IMR-90 (cell line): ENCODE measurements at regions not wholly inside any gene's neighbourhood (a gene's known extent, or its start where the extent isn't known, plus 50 kb on each side); places are given as distances from the start of the nearest gene placed in this dataset.

Source experiments
- ATAC-seq: fragments of 200-7000 bp; cut with Tn5 transposase; 2 replicates; pipeline ENCODE4 v1.9.1; 2020; ENCODE audit warnings: low read depth, mild to moderate bottlenecking, moderate library complexity
- BruUV-seq: library from RNA; stranded (reverse); fragments of 400-500 nt; replicated peaks from 2 replicates; lab custom pipeline; 2021; lab: Mats Ljungman, UMichigan
- CTCF ChIA-PET: fragments of 300-600 bp; formaldehyde crosslinking; extraction: SDS; loops from one replicate; lab custom pipeline; 2021; ENCODE audit warnings: antibody characterized with exemption; lab: Yijun Ruan, JAX
- POLR2A ChIA-PET: fragments of 300-600 bp; sonication (Branson Sonifier 250); formaldehyde crosslinking; loops from one replicate; lab custom pipeline; 2022; ENCODE audit warnings: antibody characterized with exemption; ENCODE audit not compliant: unreplicated experiment; lab: Charles Lee
- DNase-seq: peaks from one replicate; pipeline ENCODE4 v3.0.0; 2013
- H2AFZ ChIP-seq: replicated peaks from 2 replicates; pipeline ENCODE3; 2013; ENCODE audit warnings: low read length, mild to moderate bottlenecking; ENCODE audit not compliant: poor library complexity
- H2AK5ac ChIP-seq: 2 replicates; pipeline ENCODE4 v1.6.1; 2013; ENCODE audit warnings: low read depth, low read length, inconsistent platforms
- H2AK9ac ChIP-seq: replicated peaks from 2 replicates; pipeline ENCODE3; 2013; ENCODE audit warnings: mild to moderate bottlenecking, low read depth, low read length, moderate library complexity; ENCODE audit not compliant: poor library complexity
- H2BK120ac ChIP-seq: 2 replicates; pipeline ENCODE4 v1.6.1; 2013; ENCODE audit warnings: low read depth, low read length, inconsistent platforms
- H2BK15ac ChIP-seq: 3 replicates; pipeline ENCODE4 v1.6.1; 2013; ENCODE audit warnings: low read depth, low read length, inconsistent platforms
- H2BK20ac ChIP-seq: 2 replicates; pipeline ENCODE4 v1.6.1; 2013; ENCODE audit warnings: low read depth, mild to moderate bottlenecking, inconsistent platforms, low read length, moderate library complexity
- H2BK5ac ChIP-seq: 2 replicates; pipeline ENCODE4 v1.6.1; 2013; ENCODE audit warnings: mild to moderate bottlenecking, low read depth, low read length, inconsistent platforms; ENCODE audit not compliant: poor library complexity, severe bottlenecking
- H3K14ac ChIP-seq: replicated peaks from 2 replicates; pipeline ENCODE4 v1.6.1; 2013; ENCODE audit warnings: low read depth, low read length, inconsistent platforms
- H3K18ac ChIP-seq: 2 replicates; pipeline ENCODE4 v1.6.1; 2013; ENCODE audit warnings: low read depth, low read length, control low read depth
- H3K23ac ChIP-seq: 2 replicates; pipeline ENCODE4 v1.6.1; 2013; ENCODE audit warnings: low read depth, low read length, inconsistent platforms
- H3K27ac ChIP-seq: 2 replicates; pipeline ENCODE4 v1.5.1; 2013; ENCODE audit warnings: mild to moderate bottlenecking, control low read depth, low read length; ENCODE audit not compliant: insufficient read depth
- H3K27me3 ChIP-seq: 2 replicates; pipeline ENCODE4 v1.6.1; 2013; ENCODE audit warnings: low read length; ENCODE audit not compliant: control insufficient read depth, insufficient read depth
- H3K36me3 ChIP-seq: 2 replicates; pipeline ENCODE4 v1.6.1; 2013; ENCODE audit warnings: low read length, mixed read lengths; ENCODE audit not compliant: control insufficient read depth, insufficient read depth
- H3K4ac ChIP-seq: 2 replicates; pipeline ENCODE4 v1.6.1; 2013; ENCODE audit warnings: low read depth, low read length, inconsistent platforms
- H3K4me1 ChIP-seq: 2 replicates; pipeline ENCODE4 v1.6.1; 2013; ENCODE audit warnings: low read length, mixed read lengths; ENCODE audit not compliant: control insufficient read depth, insufficient read depth
- H3K4me2 ChIP-seq: 2 replicates; pipeline ENCODE4 v1.6.1; 2013; ENCODE audit warnings: low read depth, mild to moderate bottlenecking, control low read depth, low read length, moderate library complexity
- H3K4me3 ChIP-seq: 2 replicates; pipeline ENCODE4 v1.5.1; 2013; ENCODE audit warnings: low read depth, mild to moderate bottlenecking, control low read depth, low read length, moderate library complexity; ENCODE audit not compliant: insufficient read depth
- H3K56ac ChIP-seq: 2 replicates; pipeline ENCODE4 v1.6.1; 2013; ENCODE audit warnings: low read length, inconsistent platforms; ENCODE audit not compliant: insufficient read depth; ENCODE audit errors: extremely low read depth
- H3K79me1 ChIP-seq, 2 experiments: 2 replicates each; pipeline ENCODE4 v1.6.1; 2013; ENCODE audit warnings: low read length in 2 of 2, inconsistent platforms in 1 of 2, low read depth in 1 of 2
- H3K9ac ChIP-seq: 2 replicates; pipeline ENCODE4 v1.6.1; 2013; ENCODE audit warnings: low read depth, low read length, control low read depth
- H3K9me1 ChIP-seq: 2 replicates; pipeline ENCODE4 v1.6.1; 2013; ENCODE audit warnings: low read length, inconsistent platforms; ENCODE audit not compliant: insufficient read depth
- H3K9me3 ChIP-seq: 2 replicates; pipeline ENCODE4 v1.6.1; 2013; ENCODE audit warnings: low read length; ENCODE audit not compliant: control insufficient read depth, insufficient read depth
- H4K20me1 ChIP-seq: 2 replicates; pipeline ENCODE4 v1.6.1; 2013; ENCODE audit warnings: low read length, inconsistent platforms; ENCODE audit not compliant: insufficient read depth
- H4K5ac ChIP-seq: 2 replicates; pipeline ENCODE4 v1.6.1; 2013; ENCODE audit warnings: mild to moderate bottlenecking, low read depth, low read length, control low read depth
- H4K8ac ChIP-seq, 2 experiments: 2 replicates each; pipeline ENCODE4 v1.6.1; 2013; ENCODE audit warnings: low read depth in 2 of 2, low read length in 2 of 2, control low read depth in 1 of 2, inconsistent platforms in 1 of 2
- H4K91ac ChIP-seq: 2 replicates; pipeline ENCODE4 v1.6.1; 2013; ENCODE audit warnings: low read depth, low read length, inconsistent platforms; ENCODE audit not compliant: insufficient read depth
- BHLHE40 ChIP-seq: fragments of 150-350 bp; IDR thresholded peaks from 2 replicates; pipeline ENCODE4 v1.6.1; 2016; ENCODE audit warnings: mild to moderate bottlenecking, low read depth, low read length
- CEBPB ChIP-seq: IDR thresholded peaks from 2 replicates; pipeline ENCODE4 v1.6.1; 2012; ENCODE audit warnings: low read depth, low read length, improper control_type of control experiment
- CHD1 ChIP-seq: IDR thresholded peaks from 2 replicates; pipeline ENCODE4 v1.6.1; 2012; ENCODE audit warnings: low read depth, low read length, improper control_type of control experiment
- ELK1 ChIP-seq: fragments of 150-350 bp; IDR thresholded peaks from 2 replicates; pipeline ENCODE4 v1.6.1; 2016; ENCODE audit warnings: low read depth, mild to moderate bottlenecking, low read length, moderate library complexity, borderline replicate concordance
- MXI1 ChIP-seq: IDR thresholded peaks from 2 replicates; pipeline ENCODE4 v1.6.1; 2012; ENCODE audit warnings: low read depth, mild to moderate bottlenecking, low read length, moderate library complexity, borderline replicate concordance
- NFE2L2 ChIP-seq: fragments of 150-350 bp; IDR thresholded peaks from 2 replicates; pipeline ENCODE4 v1.6.1; 2016; ENCODE audit warnings: low read depth, mild to moderate bottlenecking, low read length
- SMC3 ChIP-seq: fragments of 150-350 bp; IDR thresholded peaks from 2 replicates; pipeline ENCODE4 v1.6.1; 2016; ENCODE audit warnings: low read depth, mild to moderate bottlenecking, antibody characterized with exemption, low read length, moderate library complexity
- WGBS, 2 experiments: methylation state at CpG; one replicate each; pipeline versions ENCODE4 v1.1.5 to v1.1.7; 2013; ENCODE audit warnings: missing lambda C conversion rate in 2 of 2; ENCODE audit not compliant: insufficient read length in 1 of 2; ENCODE audit errors: extremely low coverage in 2 of 2; 5-methylcytosine and 5-hydroxymethylcytosine counted together
- dilution Hi-C: fragments of 300-500 bp; cut with HindIII; formaldehyde crosslinking; loops from one replicate; pipeline ENCODE4 v1.14.3; 2018; ENCODE audit warnings: low sequenced_read_pairs; ENCODE audit not compliant: unreplicated experiment
- in situ Hi-C: fragments of 300-500 bp; cut with MboI; formaldehyde crosslinking; loops from 3 replicates; pipeline ENCODE4 v1.14.3; 2019; ENCODE audit warnings: low sequenced_read_pairs, inconsistent platforms, mixed read lengths
- intact Hi-C: fragments of 100-400 bp; cut with micrococcal nuclease; formaldehyde crosslinking; loops from 2 replicates; pipeline ENCODE4 v1.10.0; 2022

- H3K18ac ChIP-seq: no peak overlapping the region
- no peak overlapping the region for H3K23ac ChIP-seq
- no peaks in the 10 kb centered on the region for H3K9me3 ChIP-seq
- no peak overlapping the region for H3K4me3 ChIP-seq
- no peaks in the 10 kb centered on the region; the same call in 1 of the 2 replicates for H3K27me3 ChIP-seq
- no peak overlapping the region for H3K27ac ChIP-seq
- no peak overlapping the region for H4K5ac ChIP-seq
- no TSS peak for BruUV-seq
- H2BK5ac ChIP-seq: no peak overlapping the region
- H4K8ac ChIP-seq: no peak overlapping the region
- no peaks in the 10 kb centered on the region for H3K4me1 ChIP-seq
- no peak overlapping the region for H3K14ac ChIP-seq
- no peaks in the 10 kb centered on the region for H3K36me3 ChIP-seq
- intact Hi-C loops (no loop called here), dilution Hi-C loops (no loop called here), in situ Hi-C loops (loop anchor here (10.0 kb wide), 1 partner anchor 58 kb away; no protein-coding TSS in a partner anchor)
- no peak overlapping the region for H3K9ac ChIP-seq
- H2BK20ac ChIP-seq: no peak overlapping the region
- ChIA-PET CTCF (no interaction called here), POLR2A (no interaction called here)
- no peak for TF ChIP-seq CHD1
- TF ChIP-seq NFE2L2: no peak
- TF ChIP-seq ELK1: no peak
- TF ChIP-seq SMC3: no peak
- no peak for TF ChIP-seq CEBPB
- TF ChIP-seq BHLHE40: no peak
- no peak for TF ChIP-seq MXI1
- DNase-seq (no peak), ATAC-seq (no peak)
- H3K56ac ChIP-seq: no peak overlapping the region
- no peaks in the 10 kb centered on the region for H3K79me1 ChIP-seq
- WGBS, 2 experiments: no CpG with 5 or more reads among the region's 1 CpG
- no peak overlapping the region for H3K4ac ChIP-seq
- no peak overlapping the region for H3K4me2 ChIP-seq
- H2BK120ac ChIP-seq: no peak overlapping the region
- no peaks in the 10 kb centered on the region for H3K9me1 ChIP-seq
- H2AK5ac ChIP-seq: no peak overlapping the region
- H4K20me1 ChIP-seq: no peaks in the 10 kb centered on the region
- H2AK9ac ChIP-seq: no peak overlapping the region
- H2AFZ ChIP-seq: no peak overlapping the region
- no peak overlapping the region for H4K91ac ChIP-seq
- no peak overlapping the region for H2BK15ac ChIP-seq
These were observed 180.3 kb downstream of the ZDHHC21 start for GRCh38 chr9:14512942-14513341.
